Neural progenitor cell (in vitro differentiated cells): ENCODE measurements at regions not wholly inside any gene's neighbourhood (a gene's known extent, or its start where the extent isn't known, plus 50 kb on each side); places are given as distances from the start of the nearest gene placed in this dataset.
"Not testable (repeated sequence)": the region's sequence is repeated elsewhere in the genome, so short reads cannot be mapped to it uniquely, and the experiment has no call there.

Source experiments
- DNase-seq: peaks from one replicate; pipeline ENCODE4 v3.0.0-alpha.2; 2016; ENCODE audit warnings: low spot score
- H2AFZ ChIP-seq: fragments of 200-600 bp; sonication (generic); replicated peaks from 2 replicates; pipeline ENCODE4 v1.6.1; 2016; ENCODE audit warnings: antibody characterized with exemption
- H3F3A ChIP-seq: fragments of 200-600 bp; sonication (generic); 2 replicates; pipeline ENCODE4 v1.6.1; 2016; ENCODE audit warnings: antibody characterized with exemption, low read depth
- H3K27ac ChIP-seq: fragments of 200-600 bp; sonication (generic); 2 replicates; pipeline ENCODE4 v1.5.1; 2016; ENCODE audit warnings: mild to moderate bottlenecking
- H3K27me3 ChIP-seq: fragments of 200-600 bp; sonication (generic); 2 replicates; pipeline ENCODE4 v1.6.1; 2016; ENCODE audit warnings: mild to moderate bottlenecking, moderate library complexity
- H3K36me3 ChIP-seq: fragments of 200-600 bp; sonication (generic); 2 replicates; pipeline ENCODE4 v1.5.1; 2016
- H3K4me1 ChIP-seq: fragments of 200-600 bp; sonication (generic); 2 replicates; pipeline ENCODE4 v1.6.1; 2016; ENCODE audit warnings: mixed run types
- H3K4me2 ChIP-seq: fragments of 200-600 bp; sonication (generic); 2 replicates; pipeline ENCODE4 v1.6.1; 2016
- H3K4me3 ChIP-seq: fragments of 200-600 bp; sonication (generic); 2 replicates; pipeline ENCODE4 v1.5.1; 2016
- H3K79me2 ChIP-seq: fragments of 200-600 bp; sonication (generic); 2 replicates; pipeline ENCODE4 v1.6.1; 2016; ENCODE audit warnings: low read depth
- H3K9ac ChIP-seq: fragments of 200-600 bp; sonication (generic); 2 replicates; pipeline ENCODE4 v1.6.1; 2016
- H3K9me3 ChIP-seq: fragments of 200-600 bp; sonication (generic); 2 replicates; pipeline ENCODE4 v1.5.1; 2016; ENCODE audit warnings: low read depth
- H4K20me1 ChIP-seq: fragments of 200-600 bp; sonication (generic); 2 replicates; pipeline ENCODE4 v1.6.1; 2016; ENCODE audit warnings: low read depth
- H3K27ac Mint-ChIP-seq: 3 replicates; pipeline ENCODE4 v1.8.0; 2021; ENCODE audit warnings: mixed read lengths
- H3K27me3 Mint-ChIP-seq: 2 replicates; pipeline ENCODE4 v1.8.0; 2022; ENCODE audit warnings: low read depth, mild to moderate bottlenecking, inconsistent platforms, moderate library complexity, mixed read lengths; ENCODE audit not compliant: insufficient read depth
- H3K36me3 Mint-ChIP-seq: 3 replicates; pipeline ENCODE4 v1.8.0; 2021; ENCODE audit warnings: mixed read lengths
- H3K4me1 Mint-ChIP-seq: 3 replicates; pipeline ENCODE4 v1.8.0; 2021; ENCODE audit warnings: mixed read lengths
- H3K4me3 Mint-ChIP-seq: 3 replicates; pipeline ENCODE4 v1.8.0; 2021; ENCODE audit warnings: mild to moderate bottlenecking, moderate library complexity, mixed read lengths
- H3K9me3 Mint-ChIP-seq: 3 replicates; pipeline ENCODE4 v1.8.0; 2020; ENCODE audit warnings: mixed read lengths
- CTCF ChIP-seq: fragments of 200-600 bp; sonication (generic); IDR thresholded peaks from 2 replicates; pipeline ENCODE4 v1.5.1; 2017; ENCODE audit warnings: antibody characterized with exemption, mild to moderate bottlenecking
- EZH2 ChIP-seq: fragments of 200-600 bp; sonication (generic); IDR thresholded peaks from 2 replicates; pipeline ENCODE4 v1.6.1; 2017; ENCODE audit warnings: antibody characterized with exemption, mild to moderate bottlenecking, moderate library complexity
- EZH2phosphoT487 ChIP-seq: fragments of 200-600 bp; sonication (generic); IDR thresholded peaks from 2 replicates; pipeline ENCODE4 v1.6.1; 2017; ENCODE audit warnings: antibody characterized with exemption

- no peak overlapping the region for H3K9ac ChIP-seq
- no peak for DNase-seq
- H3K27me3 Mint-ChIP-seq: peaks cover 4% of the 10 kb centered on the region
Measured at GRCh38 chr7:24438232-24438631, 135.0 kb upstream of the PALS2 start.

GRCh38 chr7:24439104-24439503 lies 134.1 kb upstream of the PALS2 start:
- not testable (repeated sequence) for DNase-seq, H3F3A ChIP-seq, H3K79me2 ChIP-seq, H3K4me3 ChIP-seq, H3K4me1 ChIP-seq, H3K27me3 Mint-ChIP-seq, H3K36me3 Mint-ChIP-seq, H2AFZ ChIP-seq, H3K4me3 Mint-ChIP-seq, H3K9me3 Mint-ChIP-seq, H3K4me2 ChIP-seq, H4K20me1 ChIP-seq, H3K27ac ChIP-seq, H3K27me3 ChIP-seq, H3K9me3 ChIP-seq, H3K9ac ChIP-seq, H3K36me3 ChIP-seq, H3K27ac Mint-ChIP-seq
- peaks cover 10% of the 10 kb centered on the region for H3K4me1 Mint-ChIP-seq

More at GRCh38 chr7:24438232-24438631, 135.0 kb upstream of the PALS2 start:
- H3K4me1 ChIP-seq: peaks cover 9% of the 10 kb centered on the region
- Mint-ChIP-seq H3K36me3 (no peaks in the 10 kb centered on the region), H3K27ac (no peak overlapping the region), H3K4me3 (no peak overlapping the region), H3K4me1 (peaks cover 10% of the 10 kb centered on the region), H3K9me3 (no peaks in the 10 kb centered on the region)
- H3K36me3 ChIP-seq: no peaks in the 10 kb centered on the region
- H3K27ac ChIP-seq: no peak overlapping the region
- no peaks in the 10 kb centered on the region for H4K20me1 ChIP-seq
- H3K79me2 ChIP-seq: no peaks in the 10 kb centered on the region
- H3K27me3 ChIP-seq: peaks cover 15% of the 10 kb centered on the region
- H3F3A ChIP-seq: no peaks in the 10 kb centered on the region
- no peaks in the 10 kb centered on the region for H3K9me3 ChIP-seq
- no peak for TF ChIP-seq EZH2phosphoT487
- no peak for TF ChIP-seq EZH2
- no peak for TF ChIP-seq CTCF
- H3K4me3 ChIP-seq: no peak overlapping the region
- H2AFZ ChIP-seq: no peak overlapping the region
- no peak overlapping the region for H3K4me2 ChIP-seq

GRCh38 chr7:24440892-24441291 lies 132.4 kb upstream of the PALS2 start:
- DNase-seq: no peak
- Histone ChIP-seq H3K27ac (no peak overlapping the region), H3K9me3 (no peaks in the 10 kb centered on the region), H3K79me2 (no peaks in the 10 kb centered on the region), H3K27me3 (no peaks in the 10 kb centered on the region), H2AFZ (no peak overlapping the region), H3K4me3 (no peak overlapping the region), H4K20me1 (no peaks in the 10 kb centered on the region), H3K4me2 (no peak overlapping the region), H3F3A (no peaks in the 10 kb centered on the region), H3K4me1 (no peaks in the 10 kb centered on the region), H3K36me3 (no peaks in the 10 kb centered on the region), H3K9ac (no peak overlapping the region)
- Mint-ChIP-seq H3K27me3 (no peaks in the 10 kb centered on the region), H3K27ac (no peak overlapping the region), H3K9me3 (no peaks in the 10 kb centered on the region), H3K4me3 (no peak overlapping the region), H3K36me3 (no peaks in the 10 kb centered on the region), H3K4me1 (no peaks in the 10 kb centered on the region)
- no peak for TF ChIP-seq EZH2phosphoT487
- TF ChIP-seq EZH2: no peak
- no peak for TF ChIP-seq CTCF

- DNase-seq: no peak
- Mint-ChIP-seq H3K4me1 (no peaks in the 10 kb centered on the region), H3K9me3 (no peaks in the 10 kb centered on the region), H3K27ac (no peak overlapping the region), H3K4me3 (no peak overlapping the region), H3K36me3 (no peaks in the 10 kb centered on the region), H3K27me3 (no peaks in the 10 kb centered on the region)
- no peak for TF ChIP-seq EZH2
- TF ChIP-seq CTCF: no peak
- TF ChIP-seq EZH2phosphoT487: no peak
- H3K36me3 ChIP-seq: no peaks in the 10 kb centered on the region
- no peak overlapping the region for H3K4me3 ChIP-seq
- H2AFZ ChIP-seq: no peak overlapping the region
- H3K4me1 ChIP-seq: no peaks in the 10 kb centered on the region
- no peaks in the 10 kb centered on the region for H3K9me3 ChIP-seq
- no peak overlapping the region for H3K9ac ChIP-seq
- no peaks in the 10 kb centered on the region for H3K79me2 ChIP-seq
- no peaks in the 10 kb centered on the region for H3F3A ChIP-seq
- H4K20me1 ChIP-seq: no peaks in the 10 kb centered on the region
- H3K27ac ChIP-seq: no peak overlapping the region
- H3K4me2 ChIP-seq: no peak overlapping the region
- H3K27me3 ChIP-seq: no peaks in the 10 kb centered on the region
Measured at GRCh38 chr7:24441314-24442027, 131.8 kb upstream of the PALS2 start.
